NOMO-1 treated with DMSO at 0.1 percent for 48 hours (cell line): ENCODE measurements at regions not wholly inside any gene's neighbourhood (a gene's known extent, or its start where the extent isn't known, plus 50 kb on each side); places are given as distances from the start of the nearest gene placed in this dataset.

Experiments
- DNase-seq: peaks from one replicate; lab custom pipeline; 2025; ENCODE audit not compliant: unreplicated experiment; lab: John Stamatoyannopoulos, UW

DNA sequence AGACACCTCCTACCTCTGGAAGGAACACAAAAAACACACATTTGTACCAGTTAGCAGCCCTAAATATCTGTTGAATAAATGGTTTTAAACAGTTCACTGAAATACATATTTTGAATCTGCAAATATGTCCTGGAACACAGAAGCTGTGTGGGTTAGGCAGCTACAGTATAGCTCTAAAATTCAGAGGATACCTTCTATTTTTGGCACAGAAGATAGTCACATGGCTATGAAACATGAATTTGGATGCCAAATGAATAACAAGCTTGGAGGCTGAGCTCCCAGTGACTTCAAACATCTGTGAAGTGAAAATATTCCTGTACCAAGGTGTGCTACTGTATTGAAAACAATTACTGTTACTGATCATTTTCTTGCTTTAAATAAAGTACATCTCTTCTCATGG lies 391.5 kb upstream of the ADGRL2 start:
- DNase-seq, result no peak

DNA sequence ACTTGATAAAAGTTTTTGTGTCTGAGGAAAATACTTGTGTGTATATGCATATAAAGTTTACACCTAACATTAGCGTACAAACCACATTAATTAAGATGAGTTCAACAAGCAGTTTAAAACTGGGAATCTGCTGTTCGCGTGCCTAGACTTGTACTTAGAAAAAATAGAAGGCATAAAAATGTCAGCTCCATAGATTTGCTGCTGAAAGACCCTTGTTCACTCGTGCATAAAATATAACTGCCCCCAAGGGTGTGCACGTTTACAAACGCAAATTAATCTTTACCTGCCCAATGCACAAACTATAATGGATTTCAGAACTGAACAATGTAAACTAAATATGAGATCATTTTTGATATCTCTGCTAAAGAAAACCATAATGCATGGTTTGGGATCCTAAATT lies 392.3 kb upstream of the ADGRL2 start:
- DNase-seq, result no peak

DNA sequence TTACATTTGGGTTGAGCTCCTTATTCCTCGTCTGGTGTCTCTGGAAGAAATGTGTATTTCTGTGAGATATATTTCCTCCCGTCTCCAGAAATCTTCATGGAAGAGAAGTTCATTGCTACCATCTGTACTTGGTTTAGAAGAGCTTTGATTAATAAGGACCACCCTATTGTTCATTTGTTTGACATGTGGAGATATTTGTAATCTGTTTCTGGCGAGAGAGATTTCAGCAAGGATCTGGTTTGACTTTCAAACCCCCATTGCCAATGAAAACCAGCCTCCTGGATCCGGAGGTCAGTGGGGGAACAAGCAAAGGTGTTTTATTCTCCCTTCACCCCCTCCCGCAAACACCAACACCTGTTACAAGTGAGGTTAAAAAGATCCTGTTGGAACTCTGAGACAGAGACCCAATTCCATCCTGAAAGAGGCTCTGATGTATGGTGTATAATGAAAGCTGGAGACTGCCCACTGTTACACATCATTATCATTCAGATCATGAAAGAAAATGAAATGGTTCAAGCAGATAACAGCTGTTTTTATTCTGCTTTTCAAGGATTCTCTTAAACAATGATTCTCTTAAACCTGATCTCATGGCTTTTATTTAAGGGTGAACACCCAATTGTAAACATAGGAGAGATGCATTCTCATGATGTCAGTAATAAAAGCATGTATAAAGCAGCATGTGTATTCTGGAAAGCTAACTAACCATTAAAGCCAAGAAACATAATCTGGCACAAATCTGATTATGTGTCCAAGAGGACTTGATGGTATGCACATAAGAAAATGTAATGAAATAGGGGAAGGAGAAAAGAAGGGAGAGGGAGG lies 393.5 kb upstream of the ADGRL2 start:
- no peak for DNase-seq

DNA sequence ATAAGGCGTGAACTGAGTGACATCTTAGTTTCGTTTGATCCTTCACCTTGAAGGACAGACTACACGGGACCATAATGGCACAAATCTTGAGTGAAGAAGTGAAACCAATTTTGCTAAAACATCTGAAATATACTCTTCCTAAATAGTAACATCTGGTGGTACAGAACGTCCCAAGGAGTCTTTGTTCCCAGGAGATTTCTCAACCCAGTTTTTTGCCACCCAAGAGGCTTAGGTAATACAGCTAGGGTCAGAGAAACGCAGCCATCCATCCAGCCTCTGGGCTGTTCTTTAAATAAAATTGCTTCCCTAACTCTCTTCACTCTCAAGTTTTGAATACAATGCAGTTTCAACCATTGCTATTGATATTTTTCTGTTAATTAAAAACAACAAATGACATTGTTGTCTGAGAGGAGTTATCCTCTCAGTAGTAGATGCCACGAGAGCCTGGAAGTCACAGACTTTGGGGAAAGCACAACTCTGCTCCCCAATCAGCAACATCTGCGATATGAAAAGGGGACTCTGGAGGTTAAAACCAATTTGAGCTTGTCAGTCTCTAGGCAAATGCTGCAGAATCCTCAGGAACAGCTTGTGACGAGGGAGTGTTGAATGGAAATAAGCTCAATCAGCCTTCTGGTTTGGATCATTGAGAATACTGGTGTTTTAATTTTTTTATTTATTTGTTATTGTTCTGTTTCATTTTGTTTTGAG lies 394.3 kb upstream of the ADGRL2 start:
- DNase-seq, result peak; percentile 46

DNA sequence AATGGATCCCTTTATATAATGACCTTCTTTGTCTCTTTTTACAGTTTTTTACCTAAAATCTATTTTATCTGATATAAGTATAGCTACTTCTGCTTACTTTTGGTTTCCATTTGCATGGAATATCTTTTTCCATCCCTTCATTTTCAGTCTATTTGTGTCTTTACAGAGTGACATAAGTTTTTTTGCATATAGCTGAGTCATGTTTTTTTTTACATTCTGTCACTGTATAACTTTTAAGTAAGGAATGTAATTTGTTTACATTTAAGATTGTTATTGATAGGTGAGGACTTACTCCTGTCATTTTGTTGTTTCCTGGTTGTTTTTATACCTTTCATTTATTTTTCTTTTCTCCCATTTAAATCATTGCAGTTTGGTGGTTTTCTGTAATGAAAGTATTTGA lies 402.7 kb upstream of the ADGRL2 start:
- DNase-seq, result no peak

DNA sequence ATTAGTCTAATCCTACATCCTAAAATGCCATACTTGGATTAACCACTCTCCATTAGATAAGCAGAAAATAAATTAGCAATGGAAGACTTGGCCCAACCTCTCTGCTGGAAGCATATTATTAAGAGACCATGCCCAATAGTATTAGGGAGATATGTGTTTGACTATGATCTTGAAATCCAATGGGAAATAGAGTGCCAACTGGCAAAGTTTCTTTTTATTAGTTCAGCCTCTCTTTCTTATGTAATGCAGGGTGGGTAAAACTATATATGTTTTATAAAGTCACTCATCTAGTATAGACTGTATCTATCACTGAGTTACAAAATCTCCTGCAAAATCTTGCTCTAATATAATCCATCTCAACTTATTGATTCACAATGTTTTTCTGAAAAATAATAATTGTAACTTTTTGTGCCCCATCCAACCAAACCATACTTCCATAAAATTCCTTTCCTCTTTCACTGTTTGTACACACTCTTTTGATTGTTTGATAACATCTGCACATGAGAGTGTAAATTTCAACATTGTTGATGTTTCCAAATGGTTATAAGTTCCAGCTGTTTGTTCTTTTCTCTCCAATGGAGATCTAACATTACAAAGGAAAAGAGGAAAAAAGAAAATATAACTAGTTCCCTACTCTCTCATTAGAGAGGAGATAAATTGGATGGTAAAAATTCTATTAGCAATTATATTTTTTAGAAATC lies 408.1 kb upstream of the ADGRL2 start:
- DNase-seq, result no peak

DNA sequence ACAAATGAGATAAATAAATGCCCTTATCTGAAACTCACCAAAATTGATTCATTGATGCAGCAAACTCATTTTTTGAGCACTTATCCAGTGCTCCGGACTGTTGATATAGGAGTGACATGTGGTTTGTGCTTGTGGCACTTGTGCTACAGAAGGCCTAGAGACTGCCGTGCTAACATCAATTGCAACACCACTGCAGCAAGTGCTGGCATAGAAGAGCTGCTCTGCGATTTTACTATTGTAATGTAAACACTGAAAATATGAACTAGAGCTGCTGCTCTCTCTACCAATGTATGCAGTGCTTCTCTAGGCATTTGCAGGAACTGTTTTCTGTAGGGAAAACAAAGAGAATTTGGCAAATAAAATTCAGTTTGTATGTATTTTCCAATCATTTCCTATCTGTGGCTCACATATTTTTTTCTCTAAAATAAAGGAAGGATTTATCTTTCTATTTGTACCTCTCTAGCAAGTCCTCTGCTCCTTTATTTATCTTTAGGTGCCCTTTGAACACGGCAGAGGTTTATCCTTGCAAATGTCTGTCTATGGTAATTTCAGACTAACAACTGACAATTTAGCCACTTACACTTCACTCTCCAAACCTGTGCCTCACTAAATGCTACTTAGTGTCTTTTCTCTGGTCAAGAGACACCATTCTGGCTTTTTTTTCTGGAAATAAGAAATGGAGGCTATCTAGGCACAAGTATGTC lies 409.5 kb upstream of the ADGRL2 start:
- DNase-seq, result peak; percentile 27

DNA sequence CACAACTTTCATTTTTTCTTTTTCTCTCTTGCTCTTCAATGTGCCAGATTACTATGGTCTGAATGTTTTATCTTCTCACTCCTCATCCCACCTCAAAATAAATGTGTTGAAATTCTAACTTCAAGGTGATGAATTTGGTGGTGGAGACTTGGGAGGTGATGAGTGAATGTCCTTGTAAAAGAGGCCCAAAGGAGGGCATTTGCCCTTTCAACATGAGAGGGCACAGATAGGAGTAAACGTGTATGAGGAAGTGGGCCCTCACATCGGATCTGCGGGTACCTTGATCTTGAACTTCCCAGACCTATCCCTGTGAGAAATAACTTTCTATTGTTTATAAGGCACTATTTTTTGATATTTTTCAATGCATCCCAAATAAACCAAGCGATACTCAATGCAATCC lies 412.3 kb upstream of the ADGRL2 start:
- no peak for DNase-seq

DNA sequence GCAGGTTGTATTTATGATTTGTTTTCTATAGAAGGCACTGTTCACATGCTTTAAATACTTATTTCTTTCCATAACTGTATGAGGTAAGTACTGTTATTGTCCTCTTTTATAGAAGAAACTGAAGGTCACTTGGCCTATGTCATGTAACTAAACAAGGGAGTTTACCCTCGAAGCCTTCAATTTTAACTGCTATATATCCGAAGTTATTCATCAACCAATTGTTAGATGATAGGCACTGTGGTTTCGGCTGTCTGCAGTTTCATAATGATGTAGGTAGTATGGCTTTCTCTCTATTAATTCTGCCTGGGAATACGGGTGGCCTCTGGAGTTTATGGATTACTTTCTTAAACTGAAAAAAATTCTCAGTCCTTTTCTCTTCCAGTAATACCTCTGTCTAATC lies 413.3 kb upstream of the ADGRL2 start:
- DNase-seq, result no peak

DNA sequence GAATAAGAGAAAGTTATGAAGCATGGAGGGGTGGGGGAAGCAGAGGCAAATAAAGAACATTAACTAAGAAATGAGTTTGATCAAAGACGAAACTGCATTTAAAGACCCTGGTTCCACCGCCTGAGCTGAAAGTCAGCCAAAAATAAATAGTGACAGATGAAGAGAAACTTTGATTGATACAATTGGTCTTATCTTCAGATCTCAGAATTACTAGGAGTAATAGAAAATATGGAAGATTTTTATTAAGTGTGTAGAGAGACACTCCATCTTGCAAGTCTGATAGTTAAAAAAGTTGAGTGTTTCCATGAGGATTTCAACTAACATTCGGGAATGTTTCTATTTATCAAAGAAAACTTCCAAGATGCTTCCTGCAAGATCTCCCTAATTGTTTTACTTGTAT lies 418.2 kb upstream of the ADGRL2 start:
- DNase-seq, result no peak

DNA sequence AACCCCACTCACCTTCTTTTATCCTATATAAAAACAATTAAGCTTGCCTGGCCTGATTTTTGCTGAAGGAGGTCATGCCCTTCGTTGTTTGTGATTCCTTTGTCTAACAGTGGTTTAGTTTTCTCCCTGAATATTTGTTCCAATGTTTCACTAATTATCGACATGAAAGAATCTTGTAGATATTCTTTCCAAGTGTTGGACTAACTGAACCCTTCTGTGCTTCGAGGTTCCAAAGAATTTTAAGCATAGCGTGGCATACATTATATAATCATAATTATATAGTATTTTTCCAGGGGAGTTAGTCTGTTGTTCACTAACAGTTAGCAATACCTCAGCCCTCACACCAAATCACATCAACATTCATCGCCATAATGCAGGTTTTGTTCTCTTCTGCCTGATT lies 418.9 kb upstream of the ADGRL2 start:
- no peak for DNase-seq

DNA sequence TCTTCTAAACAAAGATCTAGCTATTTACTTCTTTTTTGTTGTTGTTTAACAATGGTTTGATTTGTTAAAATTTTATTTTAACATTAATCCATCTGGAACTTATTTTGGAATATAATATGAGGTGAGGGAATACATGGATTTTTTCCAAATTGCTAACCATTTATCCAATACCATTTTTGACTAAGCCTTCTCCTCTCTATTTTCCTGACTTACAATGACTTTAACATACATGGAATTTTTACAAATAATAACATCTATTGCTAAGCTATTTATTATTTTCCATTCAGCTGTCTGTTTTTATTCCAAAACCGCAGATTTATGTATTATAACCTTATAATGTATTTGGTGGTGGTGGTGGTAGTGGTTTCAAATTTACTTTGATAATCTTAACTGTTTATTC lies 420.3 kb upstream of the ADGRL2 start:
- DNase-seq, result no peak

DNA sequence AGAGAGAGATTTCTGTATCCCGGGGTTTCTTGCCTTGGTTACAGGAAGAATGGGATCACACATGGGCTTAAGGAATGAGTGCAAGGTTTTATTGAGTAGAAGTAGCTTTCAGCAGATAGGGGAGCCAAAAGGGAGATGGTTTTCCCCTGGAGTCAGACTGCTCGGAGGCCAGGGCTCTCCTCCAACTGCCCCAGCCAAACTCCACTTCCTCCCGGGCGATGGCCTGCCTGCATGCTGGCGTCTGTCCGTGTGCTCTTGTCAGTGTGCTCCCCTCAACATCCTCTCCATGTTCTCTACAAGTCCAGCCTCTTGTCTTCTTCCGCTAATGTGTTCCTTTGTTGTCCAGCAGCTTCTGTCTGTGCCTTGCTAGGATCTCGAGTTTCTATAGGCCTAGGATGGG lies 421.3 kb upstream of the ADGRL2 start:
- DNase-seq, result no peak

DNA sequence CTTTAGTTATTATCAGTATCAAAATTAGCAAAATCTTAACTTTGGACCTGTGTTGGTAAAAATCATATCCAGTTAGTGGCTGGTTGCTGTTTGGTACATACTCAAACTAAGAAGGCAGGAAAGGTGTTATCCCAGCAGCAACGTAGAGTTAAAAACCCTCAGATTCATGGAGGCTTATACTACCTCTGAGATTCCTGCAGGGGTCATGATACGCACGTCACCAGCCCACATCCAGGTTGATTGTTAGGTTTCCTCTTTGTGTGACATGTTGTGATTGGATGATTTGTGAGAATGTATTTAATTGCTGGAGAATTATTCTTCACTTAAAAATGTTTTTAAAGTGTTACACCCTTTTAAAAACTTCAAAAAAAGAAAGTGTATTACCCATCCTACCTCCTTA lies 423.3 kb upstream of the ADGRL2 start:
- no peak for DNase-seq

DNA sequence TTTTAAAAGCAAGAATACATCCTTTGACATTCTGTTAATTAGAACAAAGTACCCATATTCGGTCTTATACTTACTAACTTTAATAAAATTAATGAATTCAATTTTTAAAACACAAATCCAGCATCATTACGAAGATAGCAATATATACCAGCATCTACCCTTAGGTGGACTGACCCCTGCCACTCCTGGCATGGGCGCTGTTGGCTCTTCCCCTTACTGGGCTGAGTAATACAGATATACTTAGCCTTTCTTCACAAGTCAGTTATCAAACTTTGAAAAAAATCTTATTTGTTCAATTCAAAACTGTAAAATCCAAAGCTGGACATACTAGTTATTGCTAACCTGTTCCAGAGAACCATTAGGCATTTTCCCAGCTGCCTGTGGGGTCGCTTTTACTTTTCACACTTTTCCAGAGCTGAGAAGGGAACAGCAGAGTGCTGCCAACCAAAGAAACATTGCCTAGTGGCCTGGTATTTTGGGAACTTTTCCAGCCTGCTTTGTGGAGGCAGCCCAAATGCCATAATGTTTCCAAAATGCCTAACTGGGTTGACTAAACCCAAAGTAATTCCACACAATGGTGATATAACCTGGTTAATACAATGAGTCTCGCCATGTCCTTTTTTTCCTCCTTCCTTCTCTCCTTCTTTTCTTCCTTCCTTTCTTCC lies 424.7 kb upstream of the ADGRL2 start:
- no peak for DNase-seq

DNA sequence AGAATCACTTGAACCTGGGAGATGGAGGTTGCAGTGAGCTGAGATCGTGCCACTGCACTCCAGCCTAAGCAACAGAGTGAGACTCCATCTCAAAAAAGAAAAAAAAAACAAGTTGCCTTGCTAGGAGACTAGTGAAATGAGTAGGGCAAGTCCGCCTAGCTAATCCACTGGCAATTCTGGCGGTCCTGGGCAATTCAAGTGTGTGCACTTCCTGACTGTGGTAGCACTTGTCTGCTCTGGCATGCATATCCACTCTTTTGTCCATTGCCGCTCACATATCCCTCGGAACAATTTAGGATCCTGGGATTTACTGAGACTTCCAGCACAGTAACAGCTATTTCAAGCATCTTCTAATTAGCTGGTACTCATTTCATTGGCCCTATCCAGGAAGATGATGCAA lies 426.3 kb upstream of the ADGRL2 start:
- no peak for DNase-seq

DNA sequence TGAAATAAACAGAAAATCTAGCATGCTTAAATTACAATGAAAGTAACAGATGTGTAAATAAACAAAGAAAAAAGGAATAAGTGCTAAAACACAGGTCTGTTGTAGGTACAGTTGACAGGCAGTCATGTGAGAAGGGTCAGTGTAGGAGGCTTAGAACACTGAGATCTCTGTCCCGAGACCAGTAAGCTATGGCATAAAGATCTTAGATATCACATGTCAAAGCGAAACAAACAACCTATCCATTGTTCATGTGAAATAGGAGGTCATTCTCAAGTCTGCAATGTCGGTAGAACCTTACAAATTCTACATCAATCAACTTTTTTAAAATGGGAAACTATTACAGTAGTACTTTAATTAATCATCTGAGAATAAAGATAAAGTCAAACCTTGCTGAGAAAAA lies 428.9 kb upstream of the ADGRL2 start:
- no peak for DNase-seq

DNA sequence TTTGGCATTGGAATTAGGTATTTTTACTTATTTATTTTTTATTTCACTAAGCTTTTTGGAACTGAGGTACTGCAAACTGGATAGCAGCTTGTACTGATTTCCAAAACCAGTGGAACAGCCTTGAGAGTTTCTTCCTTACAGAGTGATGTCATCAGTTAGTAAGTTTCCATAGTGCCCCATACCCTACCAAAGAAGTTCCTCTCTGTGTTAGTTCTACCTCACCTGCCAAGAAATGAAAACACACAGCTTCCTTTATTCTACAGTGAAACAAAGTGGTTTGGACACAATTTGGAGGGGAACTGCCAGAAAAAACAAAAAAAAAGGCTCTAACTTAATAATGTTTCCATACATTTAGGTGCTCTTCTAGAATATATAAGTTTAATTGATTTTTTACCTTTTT lies 430.9 kb upstream of the ADGRL2 start:
- DNase-seq, result peak; percentile 39

DNA sequence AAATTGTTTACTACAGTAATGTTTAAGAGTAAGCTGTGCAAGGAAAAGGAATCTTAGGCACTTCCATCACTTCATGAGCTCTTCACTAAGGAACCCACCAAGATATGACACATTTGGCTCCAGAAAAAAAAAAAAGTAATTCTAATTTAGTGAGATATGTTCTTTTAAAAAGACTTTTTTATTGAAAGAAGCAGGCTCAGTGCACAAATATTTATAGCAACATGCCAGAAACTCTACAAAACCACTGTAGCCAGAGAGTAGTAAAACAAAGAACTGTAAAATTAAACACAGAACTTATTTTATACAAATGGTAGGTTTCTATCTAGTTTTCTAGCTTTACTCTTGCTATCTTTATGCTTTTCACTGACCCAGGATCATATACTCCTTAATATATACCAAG lies 434.6 kb upstream of the ADGRL2 start:
- no peak for DNase-seq

DNA sequence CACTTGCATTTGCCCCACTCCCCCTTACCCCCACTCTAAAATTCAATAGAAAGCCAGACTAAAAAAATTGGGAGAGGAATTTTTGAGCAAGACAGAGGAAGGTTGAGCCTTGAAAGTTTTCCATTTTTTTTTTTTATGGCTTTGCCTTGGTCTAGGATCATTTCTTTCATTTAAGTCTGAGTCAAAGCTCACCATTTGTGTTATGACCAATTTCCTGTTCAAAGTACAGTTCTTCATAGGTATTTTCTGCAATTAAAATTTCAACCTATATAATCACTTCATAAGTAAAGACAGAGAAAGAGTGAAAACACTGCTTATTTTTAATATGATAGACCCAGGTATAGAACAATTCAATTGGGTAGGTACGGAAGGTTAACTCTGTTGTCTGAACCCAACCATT lies 436.6 kb upstream of the ADGRL2 start:
- DNase-seq, result no peak

DNA sequence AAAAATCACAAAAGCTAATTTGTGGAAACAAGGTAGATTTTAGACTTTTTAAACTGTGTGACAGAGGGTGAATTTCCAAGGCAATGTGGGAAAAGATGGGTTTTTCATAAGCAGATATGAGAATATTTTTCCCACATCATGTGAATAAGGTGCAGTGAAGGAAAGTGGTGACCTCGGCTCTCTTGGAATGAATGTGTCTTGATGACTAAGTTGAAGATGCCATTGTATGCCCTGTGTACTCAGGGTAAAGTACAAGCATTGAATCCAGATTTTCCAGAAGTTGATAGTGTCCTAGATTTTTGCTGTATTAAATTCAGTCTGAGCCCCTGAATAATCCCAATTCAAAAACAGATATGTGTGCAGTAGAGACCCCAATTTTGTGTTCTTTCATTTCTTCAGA lies 442.6 kb upstream of the ADGRL2 start:
- no peak for DNase-seq
